HepG2 (cell line): ENCODE measurements at regions not wholly inside any gene's neighbourhood (a gene's known extent, or its start where the extent isn't known, plus 50 kb on each side); places are given as distances from the start of the nearest gene placed in this dataset.
"Not testable (repeated sequence)": the region's sequence is repeated elsewhere in the genome, so short reads cannot be mapped to it uniquely, and the experiment has no call there.

Experiments
- ATAC-seq: fragments of 200-7000 bp; cut with Tn5 transposase; 3 replicates; pipeline ENCODE4 v1.9.1; 2020; ENCODE audit warnings: mild to moderate bottlenecking, moderate library complexity
- BruUV-seq: library from RNA; stranded (reverse); fragments of 400-500 nt; replicated peaks from 2 replicates; lab custom pipeline; 2021; lab: Mats Ljungman, UMichigan
- CTCF ChIA-PET: fragments of 300-600 bp; formaldehyde crosslinking; extraction: SDS; loops from one replicate; lab custom pipeline; 2021; ENCODE audit warnings: low total read pairs, inconsistent platforms, low intra/inter-chr PET ratio; lab: Yijun Ruan, JAX
- POLR2A ChIA-PET: fragments of 350-600 bp; sonication (Branson Sonifier 250); formaldehyde crosslinking; loops from one replicate; lab custom pipeline; 2020; ENCODE audit warnings: antibody characterized with exemption, inconsistent platforms; lab: Yijun Ruan, JAX
- DNase-seq: peaks from one replicate; pipeline ENCODE4 v3.0.0-alpha.2; 2015; ENCODE audit warnings: low spot score
- FAIRE-seq: peaks from 3 replicates; lab custom pipeline; 2011; peaks lifted over from hg19 to GRCh38; lab: Jason Lieb, UNC
- H2AFZ ChIP-seq: one replicate; pipeline ENCODE4 v1.6.1; 2011; ENCODE audit warnings: low read length, inconsistent platforms
- H3K27ac ChIP-seq: fragments of 300-600 bp; 3 replicates; pipeline ENCODE4 v1.8.0; 2011; ENCODE audit warnings: mixed run types, mild to moderate bottlenecking, mixed read lengths, low read length, inconsistent platforms; ENCODE audit not compliant: insufficient read depth; ENCODE audit errors: extremely low read length
- H3K27me3 ChIP-seq, 2 experiments: fragments of 200-600 bp in 1 of 2; 2 replicates in 1 of 2; 3 replicates in 1 of 2; pipeline versions ENCODE4 v1.6.0 to v1.8.0; 2011; ENCODE audit warnings: low read length in 2 of 2, mild to moderate bottlenecking in 2 of 2, moderate library complexity in 2 of 2, inconsistent platforms in 1 of 2; ENCODE audit not compliant: insufficient read depth in 2 of 2, control insufficient read depth in 1 of 2
- H3K36me3 ChIP-seq, 2 experiments: fragments of 200-600 bp in 1 of 2; replicated peaks in 1 of 2; 2 replicates in 1 of 2; 3 replicates in 1 of 2; pipeline versions ENCODE4 v1.5.1 to v1.8.0; 2011; ENCODE audit warnings: low read length in 2 of 2, inconsistent platforms in 1 of 2; ENCODE audit not compliant: insufficient read depth in 2 of 2, control insufficient read depth in 1 of 2
- H3K4me1 ChIP-seq: 2 replicates; pipeline ENCODE4 v1.5.1; 2012; ENCODE audit warnings: low read length, inconsistent platforms; ENCODE audit not compliant: insufficient read depth
- H3K4me2 ChIP-seq: 2 replicates; pipeline ENCODE4 v1.6.0; 2011; ENCODE audit warnings: low read depth, low read length, inconsistent platforms
- H3K4me3 ChIP-seq, 3 experiments: fragments of 200-600 bp in 1 of 3; sonication (generic), shearing (Covaris generic) in 1 of 3; replicated peaks in 1 of 3; 2 replicates each; pipeline ENCODE4 v1.5.1; 2011 to 2016; ENCODE audit warnings: low read length in 3 of 3, inconsistent platforms in 2 of 3, low read depth in 2 of 3, mild to moderate bottlenecking in 2 of 3, control low read depth in 1 of 3, mixed read lengths in 1 of 3; ENCODE audit not compliant: insufficient read depth in 1 of 3
- H3K79me2 ChIP-seq: one replicate; pipeline ENCODE4 v1.6.1; 2011; ENCODE audit warnings: low read length, inconsistent platforms; ENCODE audit not compliant: insufficient read depth
- H3K9ac ChIP-seq: 2 replicates; pipeline ENCODE4 v1.6.0; 2011; ENCODE audit warnings: mild to moderate bottlenecking, low read depth, low read length, inconsistent platforms; ENCODE audit not compliant: insufficient read depth
- H3K9me3 ChIP-seq: 2 replicates; pipeline ENCODE4 v1.5.1; 2012; ENCODE audit warnings: mild to moderate bottlenecking, low read length
- H4K20me1 ChIP-seq: 2 replicates; pipeline ENCODE4 v1.6.0; 2011; ENCODE audit warnings: inconsistent platforms, mild to moderate bottlenecking, low read length, moderate library complexity; ENCODE audit not compliant: insufficient read depth
- AGO1 ChIP-seq: fragments of 200-400 bp; formaldehyde crosslinking; IDR thresholded peaks from 2 replicates; pipeline ENCODE4 v1.6.1; 2017; ENCODE audit warnings: mild to moderate bottlenecking, low read depth, low read length, moderate library complexity; ENCODE audit not compliant: poor library complexity, severe bottlenecking
- AGO2 ChIP-seq: fragments of 200-400 bp; formaldehyde crosslinking; optimal IDR thresholded peaks from 2 replicates; pipeline ENCODE3; 2017; ENCODE audit warnings: mild to moderate bottlenecking, low read depth, low read length, moderate library complexity
- HNRNPK ChIP-seq: fragments of 200-400 bp; formaldehyde crosslinking; IDR thresholded peaks from 2 replicates; pipeline ENCODE4 v1.6.1; 2018; ENCODE audit warnings: low read length, low read depth, moderate library complexity, mild to moderate bottlenecking; ENCODE audit not compliant: poor library complexity, severe bottlenecking
- LBX2 ChIP-seq: sonication (generic); formaldehyde crosslinking; IDR thresholded peaks from 2 replicates; pipeline ENCODE4 v1.5.0; 2020; ENCODE audit warnings: missing genetic modification reagents, mild to moderate bottlenecking, borderline replicate concordance
- NFIB ChIP-seq: sonication (generic); formaldehyde crosslinking; IDR thresholded peaks from 2 replicates; pipeline ENCODE4 v1.9.0; 2021; ENCODE audit warnings: missing genetic modification reagents, mild to moderate bottlenecking, borderline replicate concordance
- NONO ChIP-seq, 2 experiments: fragments of 450-650 bp in 1 of 2; sonication (generic) in 1 of 2; formaldehyde crosslinking in 1 of 2; IDR thresholded peaks in 1 of 2; conservative IDR thresholded peaks in 1 of 2; 2 replicates each; pipeline versions ENCODE4 v1.6.1 to v1.8.0; 2017 to 2022; ENCODE audit warnings: mild to moderate bottlenecking in 1 of 2, missing genetic modification reagents in 1 of 2, moderate library complexity in 1 of 2
- RFX5 ChIP-seq: IDR thresholded peaks from 2 replicates; pipeline ENCODE4 v1.6.1; 2011; ENCODE audit warnings: low read depth, low read length, improper control_type of control experiment
- SNRNP70 ChIP-seq: fragments of 200-400 bp; formaldehyde crosslinking; IDR thresholded peaks from 2 replicates; pipeline ENCODE4 v1.6.1; 2017; ENCODE audit warnings: mild to moderate bottlenecking, low read depth, low read length, moderate library complexity
- SOX5 ChIP-seq: IDR thresholded peaks from 2 replicates; pipeline ENCODE4 v1.6.1; 2016; ENCODE audit warnings: borderline replicate concordance
- THAP7 ChIP-seq: sonication (generic); formaldehyde crosslinking; IDR thresholded peaks from 2 replicates; pipeline ENCODE4 v1.8.1; 2023; ENCODE audit warnings: mild to moderate bottlenecking, missing genetic modification reagents
- THAP9 ChIP-seq: sonication (generic); formaldehyde crosslinking; IDR thresholded peaks from 2 replicates; pipeline ENCODE4; 2020; ENCODE audit warnings: missing genetic modification reagents, mild to moderate bottlenecking, borderline replicate concordance
- XRCC5 ChIP-seq: fragments of 200-400 bp; formaldehyde crosslinking; optimal IDR thresholded peaks from 2 replicates; pipeline ENCODE3; 2017; ENCODE audit warnings: mild to moderate bottlenecking, low read length
- ZNF775 ChIP-seq: sonication (generic); formaldehyde crosslinking; IDR thresholded peaks from 2 replicates; pipeline ENCODE4 v1.4.0; 2020; ENCODE audit warnings: missing genetic modification reagents, mild to moderate bottlenecking, moderate library complexity, borderline replicate concordance
- ZNF878 ChIP-seq: sonication (generic); formaldehyde crosslinking; IDR thresholded peaks from 2 replicates; pipeline ENCODE4 v1.8.1; 2023; ENCODE audit warnings: mild to moderate bottlenecking, missing genetic modification reagents, moderate library complexity
- WGBS: methylation state at CpG from one replicate; pipeline ENCODE4 v1.1.6; 2017; ENCODE audit warnings: low lambda C conversion rate; 5-methylcytosine and 5-hydroxymethylcytosine counted together
- in situ Hi-C: cut with HindIII; loops from 2 replicates; pipeline ENCODE4 v1.10.0; 2017; ENCODE audit warnings: low pct_unique_long_range_greater_than_20kb; ENCODE audit not compliant: extremely low pct_ligation_motif_present
- intact Hi-C: fragments of 100-400 bp; cut with micrococcal nuclease; formaldehyde crosslinking; loops from one replicate; pipeline ENCODE4 v1.10.0; 2022; ENCODE audit not compliant: unreplicated experiment

DNA sequence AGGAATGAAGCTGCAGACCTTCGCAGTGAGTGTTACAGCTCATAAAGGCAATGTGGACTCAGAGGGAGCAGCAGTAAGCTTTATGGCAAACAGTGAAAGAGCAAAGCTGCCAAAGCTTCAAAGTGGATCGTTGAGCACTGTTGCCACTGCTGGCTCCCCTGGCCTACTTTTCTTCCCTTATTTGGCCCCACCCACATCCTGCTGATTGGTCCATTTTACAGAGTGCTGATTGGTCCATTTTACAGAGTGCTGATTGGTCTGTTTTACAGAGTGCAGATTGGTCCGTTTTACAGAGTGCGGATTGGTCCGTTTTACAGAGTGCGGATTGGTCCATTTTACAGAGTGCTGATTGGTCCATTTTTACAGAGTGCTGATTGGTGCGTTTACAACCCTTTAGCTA is 451.9 kb upstream of the NFE2L3 start:
- intact Hi-C loops: not testable (repeated sequence)

GRCh38 chr7:25704413-25704812 is 447.6 kb upstream of the NFE2L3 start:
- H3K4me3 ChIP-seq: no peak overlapping the region
- H3K27ac ChIP-seq: no peak overlapping the region
- FAIRE-seq (no peak), DNase-seq (no peak), ATAC-seq (no peak)
- ChIA-PET POLR2A (no interaction called here), CTCF (no interaction called here)
- BruUV-seq: no TSS peak
- H3K4me2 ChIP-seq: no peak overlapping the region
- no peak overlapping the region for H3K9ac ChIP-seq
- WGBS: 36% methylated on average over 8 of the region's 8 CpGs
- no peaks in the 10 kb centered on the region for H3K4me1 ChIP-seq
- intact Hi-C loops (no loop called here), in situ Hi-C loops (no loop called here)
- H3K79me2 ChIP-seq: no peaks in the 10 kb centered on the region
- H3K27me3 ChIP-seq: no peaks in the 10 kb centered on the region
- no peak overlapping the region for H2AFZ ChIP-seq
- no peaks in the 10 kb centered on the region for H3K9me3 ChIP-seq
- no peaks in the 10 kb centered on the region for H4K20me1 ChIP-seq
- TF ChIP-seq SOX5 (CRISPR knock-in tag) (no peak), SNRNP70 (no peak), AGO2 (no peak), RFX5 (no peak), ZNF775 (no peak), ZNF878 (CRISPR knock-in tag) (no peak), LBX2 (no peak), HNRNPK (no peak), NFIB (CRISPR knock-in tag) (no peak), NONO (IDR thresholded peaks at IDR 0.05) (no peak), NONO (CRISPR knock-in tag; conservative IDR thresholded peaks at IDR 0.05) (no peak), THAP9 (no peak), XRCC5 (no peak), AGO1 (no peak), THAP7 (CRISPR knock-in tag) (no peak)
- no peaks in the 10 kb centered on the region for H3K36me3 ChIP-seq

More for the DNA sequence above, 451.9 kb upstream of the NFE2L3 start:
- DNase-seq, H3K4me2 ChIP-seq, CTCF ChIA-PET, H4K20me1 ChIP-seq, H3K27ac ChIP-seq, POLR2A ChIA-PET, in situ Hi-C loops, BruUV-seq, H3K9me3 ChIP-seq, ATAC-seq, H3K79me2 ChIP-seq, H3K4me3 ChIP-seq, H3K4me1 ChIP-seq, H3K9ac ChIP-seq, H3K36me3 ChIP-seq, FAIRE-seq, H3K27me3 ChIP-seq, H2AFZ ChIP-seq: not testable (repeated sequence)
- WGBS: 48% methylated on average over 7 of the region's 7 CpGs
